Endothelial cell of umbilical vein (primary cell): ENCODE measurements at regions not wholly inside any gene's neighbourhood (a gene's known extent, or its start where the extent isn't known, plus 50 kb on each side); places are given as distances from the start of the nearest gene placed in this dataset.

Experiments used
- BruUV-seq: library from RNA; stranded (reverse); fragments of 400-500 nt; replicated peaks from 2 replicates; lab custom pipeline; 2021; lab: Mats Ljungman, UMichigan
- CTCF ChIA-PET: fragments of 300-600, 350-600 bp; sonication (Branson Sonifier 250); formaldehyde crosslinking; loops from one replicate; lab custom pipeline; 2021; ENCODE audit warnings: antibody characterized with exemption, inconsistent platforms; lab: Charles Lee
- POLR2A ChIA-PET: fragments of 300-600, 350-600 bp; sonication (Branson Sonifier 250); formaldehyde crosslinking; loops from one replicate; lab custom pipeline; 2021; ENCODE audit warnings: antibody characterized with exemption, inconsistent platforms; lab: Charles Lee
- DNase-seq: peaks from one replicate; pipeline ENCODE4 v3.0.0-alpha.2; 2011; ENCODE audit warnings: low read depth, low spot score
- FAIRE-seq: peaks from 2 replicates; lab custom pipeline; 2011; peaks lifted over from hg19 to GRCh38; lab: Jason Lieb, UNC
- H2AFZ ChIP-seq: 2 replicates; pipeline ENCODE4 v1.6.0; 2012; ENCODE audit warnings: low read depth, low read length, control low read depth, inconsistent platforms
- H3K27ac ChIP-seq: 2 replicates; pipeline ENCODE4 v1.5.1; 2011; ENCODE audit warnings: low read depth, mild to moderate bottlenecking, control low read depth, low read length, moderate library complexity; ENCODE audit not compliant: insufficient read depth
- H3K27me3 ChIP-seq, 2 experiments: 2 replicates each; pipeline versions ENCODE4 v1.6.0 to v1.6.1; 2011; ENCODE audit warnings: low read length in 2 of 2, mixed read lengths in 1 of 2; ENCODE audit not compliant: control insufficient read depth in 2 of 2, insufficient read depth in 2 of 2
- H3K36me3 ChIP-seq, 2 experiments: 2 replicates in 1 of 2; 3 replicates in 1 of 2; pipeline ENCODE4 v1.5.1; 2011; ENCODE audit warnings: low read length in 2 of 2, mild to moderate bottlenecking in 1 of 2, moderate library complexity in 1 of 2; ENCODE audit not compliant: control insufficient read depth in 2 of 2, insufficient read depth in 2 of 2; ENCODE audit errors: extremely low read depth in 1 of 2
- H3K4me1 ChIP-seq: 3 replicates; pipeline ENCODE4 v1.5.1; 2011; ENCODE audit warnings: mild to moderate bottlenecking, low read length; ENCODE audit not compliant: control insufficient read depth, insufficient read depth; ENCODE audit errors: extremely low read depth
- H3K4me2 ChIP-seq: 2 replicates; pipeline ENCODE4 v1.6.1; 2011; ENCODE audit warnings: low read length, control low read depth, mixed read lengths; ENCODE audit not compliant: insufficient read depth
- H3K4me3 ChIP-seq, 3 experiments: fragments of 200-600 bp in 1 of 3; sonication (generic), shearing (Covaris generic) in 1 of 3; replicated peaks in 1 of 3; 2 replicates each; pipeline ENCODE4 v1.5.1; 2011 to 2016; ENCODE audit warnings: control low read depth in 3 of 3, low read length in 3 of 3, mild to moderate bottlenecking in 2 of 3, inconsistent platforms in 1 of 3, low read depth in 1 of 3, moderate library complexity in 1 of 3; ENCODE audit not compliant: insufficient read depth in 1 of 3
- H3K79me2 ChIP-seq: 2 replicates; pipeline ENCODE4 v1.6.0; 2012; ENCODE audit warnings: low read length, inconsistent platforms; ENCODE audit not compliant: control insufficient read depth, insufficient read depth
- H3K9ac ChIP-seq: replicated peaks from 2 replicates; pipeline ENCODE3; 2011; ENCODE audit warnings: low read length, control low read depth; ENCODE audit not compliant: insufficient read depth; ENCODE audit errors: extremely low read depth
- H3K9me1 ChIP-seq: replicated peaks from 3 replicates; pipeline ENCODE4 v1.6.0; 2011; ENCODE audit warnings: mild to moderate bottlenecking, low read length; ENCODE audit not compliant: control insufficient read depth, insufficient read depth; ENCODE audit errors: extremely low read depth
- H3K9me3 ChIP-seq: replicated peaks from 2 replicates; pipeline ENCODE4 v1.5.1; 2012; ENCODE audit warnings: low read length, inconsistent platforms; ENCODE audit not compliant: control insufficient read depth, insufficient read depth
- H4K20me1 ChIP-seq: replicated peaks from 2 replicates; pipeline ENCODE3; 2011; ENCODE audit warnings: mild to moderate bottlenecking, low read length; ENCODE audit not compliant: control insufficient read depth, insufficient read depth; ENCODE audit errors: extremely low read depth
- CTCF ChIP-seq, 2 donors: IDR thresholded peaks; 1 replicate in 1 of 2; 2 replicates in 1 of 2; pipeline ENCODE4 v1.5.1; 2011; ENCODE audit warnings: low read length in 2 of 2, mild to moderate bottlenecking in 2 of 2, moderate library complexity in 2 of 2, control low read depth in 1 of 2, inconsistent platforms in 1 of 2, low read depth in 1 of 2; ENCODE audit not compliant: insufficient read depth in 1 of 2; ENCODE audit errors: extremely low read depth in 1 of 2
- EZH2 ChIP-seq: IDR thresholded peaks from 2 replicates; pipeline ENCODE4 v1.6.1; 2012; ENCODE audit warnings: borderline replicate concordance, low read depth, mild to moderate bottlenecking, moderate library complexity, low read length, inconsistent platforms; ENCODE audit not compliant: severe bottlenecking
- FOS ChIP-seq: IDR thresholded peaks from 2 replicates; pipeline ENCODE4 v1.6.1; 2011; ENCODE audit warnings: mild to moderate bottlenecking, low read length, moderate library complexity, borderline replicate concordance; ENCODE audit not compliant: insufficient read depth
- GATA2 ChIP-seq: IDR thresholded peaks from 2 replicates; pipeline ENCODE4 v1.7.0; 2011; ENCODE audit warnings: low read depth, mild to moderate bottlenecking, moderate library complexity, mixed read lengths, low read length; ENCODE audit not compliant: insufficient read length, insufficient read depth
- JUN ChIP-seq: IDR thresholded peaks from 2 replicates; pipeline ENCODE4 v1.6.1; 2011; ENCODE audit warnings: borderline replicate concordance, low read depth; ENCODE audit not compliant: insufficient read length, insufficient read depth
- MAX ChIP-seq: IDR thresholded peaks from 2 replicates; pipeline ENCODE4 v1.6.1; 2011; ENCODE audit not compliant: insufficient read depth, insufficient read length
- MYC ChIP-seq: IDR thresholded peaks from one replicate; pipeline ENCODE4 v1.6.1; 2011; ENCODE audit warnings: mild to moderate bottlenecking, low read depth, low read length
- POLR2A ChIP-seq: IDR thresholded peaks from 2 replicates; pipeline ENCODE4 v1.6.1; 2012; ENCODE audit warnings: low read depth, mild to moderate bottlenecking, control low read depth, low read length
- POLR2AphosphoS5 ChIP-seq: IDR thresholded peaks from 2 replicates; pipeline ENCODE4 v1.6.1; 2012; ENCODE audit warnings: low read depth, mild to moderate bottlenecking, control low read depth, low read length, moderate library complexity; ENCODE audit not compliant: insufficient read depth
- dilution Hi-C: fragments of 300-500 bp; cut with MboI; formaldehyde crosslinking; loops from one replicate; pipeline ENCODE4 v1.15.0; 2019; ENCODE audit warnings: low sequenced_read_pairs; ENCODE audit not compliant: extremely low pct_ligation_motif_present
- intact Hi-C: fragments of 100-400 bp; cut with micrococcal nuclease; formaldehyde crosslinking; loops from one replicate; pipeline ENCODE4 v1.10.0; 2022

GRCh38 chr6:74505391-74505790 is 700.5 kb downstream of the COL12A1 start:
- no peak overlapping the region for H3K27ac ChIP-seq
- POLR2A ChIA-PET, result no interaction called here
- dilution Hi-C loops (no loop called here), intact Hi-C loops (no loop called here)
- H3K79me2 ChIP-seq, result no peaks in the 10 kb centered on the region
- CTCF ChIA-PET, result interaction anchor here (1.1 to 1.3 kb wide), 2 partner anchors 11 to 14 kb away, joined by 3 read pairs; no protein-coding TSS in a partner anchor
- H3K4me1 ChIP-seq, result no peaks in the 10 kb centered on the region
- no peak overlapping the region for H2AFZ ChIP-seq
- no peaks in the 10 kb centered on the region for H3K9me1 ChIP-seq
- peaks cover 0 to 5% of the 10 kb centered on the region in 2 experiments for H3K27me3 ChIP-seq
- no peak overlapping the region for H3K4me2 ChIP-seq
- H3K36me3 ChIP-seq, result no peaks in the 10 kb centered on the region
- no peak overlapping the region for H3K4me3 ChIP-seq
- H4K20me1 ChIP-seq, result no peaks in the 10 kb centered on the region
- no TSS peak for BruUV-seq
- no peaks in the 10 kb centered on the region for H3K9me3 ChIP-seq
- no peak for TF ChIP-seq FOS
- no peak for TF ChIP-seq MAX
- no peak for TF ChIP-seq CTCF (IDR thresholded peaks at IDR 0.05; ENCODE audit: extremely low read depth in 1 of 2, insufficient read depth in 1 of 2, low read depth in 1 of 2, low read length in 2 of 2)
- TF ChIP-seq MYC, result no peak
- TF ChIP-seq JUN, result no peak
- no peak for TF ChIP-seq GATA2
- TF ChIP-seq POLR2A, result no peak
- no peak for TF ChIP-seq EZH2
- TF ChIP-seq POLR2AphosphoS5, result no peak
- DNase-seq (no peak), FAIRE-seq (no peak)
- no peak overlapping the region for H3K9ac ChIP-seq
